ENCODE measurements at regions not wholly inside any gene's neighbourhood (a gene's known extent, or its start where the extent isn't known, plus 50 kb on each side); places are given as distances from the start of the nearest gene placed in this dataset.

- intact Hi-C loops (cut with DNase I) = no loop called here
- Histone ChIP-seq H3K4me1 (no peaks in the 10 kb centered on the region), H3K27ac (no peak overlapping the region), H3K27me3 (no peaks in the 10 kb centered on the region), H3K36me3 (no peaks in the 10 kb centered on the region), H3K4me3 (no peak overlapping the region), H3K9me3 (peaks cover 0 to 4% (median 0%) of the 10 kb centered on the region in 12 donors)
- no peak for TF ChIP-seq POLR2A (IDR thresholded peaks at IDR 0.05)
- no peak for TF ChIP-seq CTCF (IDR thresholded peaks at IDR 0.05)
- 84 to 94% (median 87%) methylated on average over 1 of the region's 1 CpG for WGBS, 4 donors
- no peak for ATAC-seq
- no peak for DNase-seq
Measured at GRCh38 chr11:92569726-92570125, 345.1 kb downstream of the FAT3 start.

- H3K9me3 ChIP-seq = no peaks in the 10 kb centered on the region
- TF ChIP-seq POLR2A (IDR thresholded peaks at IDR 0.05) = no peak
- TF ChIP-seq CTCF (IDR thresholded peaks at IDR 0.05) = no peak
- H3K36me3 ChIP-seq = no peaks in the 10 kb centered on the region
- intact Hi-C loops (cut with DNase I) = no loop called here
- H3K27ac ChIP-seq = no peak overlapping the region
- H3K27me3 ChIP-seq = no peaks in the 10 kb centered on the region
- DNase-seq = no peak
- H3K4me3 ChIP-seq = no peak overlapping the region
- no peaks in the 10 kb centered on the region for H3K4me1 ChIP-seq
- 92 to 100% (median 94%) methylated on average over 1 of the region's 1 CpG for WGBS, 4 donors
- no peak for ATAC-seq
Measured at GRCh38 chr11:92572559-92572958, 347.9 kb downstream of the FAT3 start.

- Histone ChIP-seq H3K9me3 (no peaks in the 10 kb centered on the region), H3K4me3 (no peak overlapping the region), H3K4me1 (no peaks in the 10 kb centered on the region), H3K27me3 (no peaks in the 10 kb centered on the region), H3K36me3 (no peaks in the 10 kb centered on the region), H3K27ac (no peak overlapping the region)
- 64 to 77% (median 73%) methylated on average over 3 of the region's 3 CpGs for WGBS, 4 donors
- ATAC-seq = no peak
- TF ChIP-seq POLR2A (IDR thresholded peaks at IDR 0.05) = no peak
- no peak for TF ChIP-seq CTCF (IDR thresholded peaks at IDR 0.05)
- intact Hi-C loops (cut with DNase I) = no loop called here
- no peak for DNase-seq
Measured at GRCh38 chr11:92576315-92576714, 351.7 kb downstream of the FAT3 start.

- DNase-seq (no peak), ATAC-seq (no peak)
- 45 to 60% (median 50%) methylated on average over 1 of the region's 1 CpG for WGBS, 4 donors
Measured at GRCh38 chr11:92580908-92581307, 356.3 kb downstream of the FAT3 start.

More at GRCh38 chr11:92580908-92581307, 356.3 kb downstream of the FAT3 start:
- Histone ChIP-seq H3K9me3 (no peaks in the 10 kb centered on the region), H3K4me1 (no peaks in the 10 kb centered on the region), H3K36me3 (no peaks in the 10 kb centered on the region), H3K27ac (no peak overlapping the region), H3K4me3 (no peak overlapping the region), H3K27me3 (no peaks in the 10 kb centered on the region)
- TF ChIP-seq POLR2A (IDR thresholded peaks at IDR 0.05) (no peak), CTCF (IDR thresholded peaks at IDR 0.05) (no peak)
- intact Hi-C loops (cut with DNase I) = no loop called here

All from heart left ventricle (tissue), 16 donors.